Left lung (tissue), 4 donors: ENCODE measurements at regions not wholly inside any gene's neighbourhood (a gene's known extent, or its start where the extent isn't known, plus 50 kb on each side); places are given as distances from the start of the nearest gene placed in this dataset.

Experiments used
- ATAC-seq: fragments of 200-7000 bp; cut with Tn5 transposase; one replicate; pipeline ENCODE4 v1.9.1; 2020; ENCODE audit warnings: moderate library complexity
- DNase-seq, 4 donors: peaks; one replicate each; pipeline ENCODE4 v3.0.0-alpha.2; 2013 to 2020
- H3K27ac ChIP-seq, 2 donors: fragments of 200-600 bp; sonication (generic) in 1 of 2; one replicate each; pipeline versions ENCODE4 v1.5.0 to v1.8.0; 2020 to 2021
- H3K27me3 ChIP-seq, 2 donors: fragments of 200-600 bp; sonication (generic) in 1 of 2; one replicate each; pipeline versions ENCODE4 v1.5.0 to v1.8.0; 2020 to 2021
- H3K36me3 ChIP-seq, 2 donors: fragments of 200-600 bp; sonication (generic) in 1 of 2; one replicate each; pipeline versions ENCODE4 v1.5.0 to v1.8.0; 2020 to 2021
- H3K4me1 ChIP-seq, 2 donors: fragments of 200-600 bp; one replicate each; pipeline ENCODE4 v1.8.0; 2021
- H3K4me3 ChIP-seq, 2 donors: fragments of 200-600 bp; sonication (generic) in 1 of 2; one replicate each; pipeline versions ENCODE4 v1.5.0 to v1.8.0; 2020 to 2021; ENCODE audit warnings: mild to moderate bottlenecking in 1 of 2
- H3K9me3 ChIP-seq, 2 donors: fragments of 200-600 bp; sonication (generic) in 1 of 2; one replicate each; pipeline versions ENCODE4 v1.5.0 to v1.8.0; 2020 to 2021
- intact Hi-C, 2 donors: fragments of 100-400 bp; cut with DNase I; formaldehyde crosslinking; loops; one replicate each; pipeline versions ENCODE4 v1.11.2 to v1.14.2; 2022
- TF ChIP-seq, protein P1 (sequence below), 2 donors: fragments of 200-600 bp; sonication (generic) in 1 of 2; IDR thresholded peaks; one replicate each; pipeline versions ENCODE4 v1.5.0 to v1.8.0; 2021; ENCODE audit warnings: antibody characterized with exemption in 2 of 2
- donor health status: DM: no; HTN: yes; CAD: no.
- donor health status: DM: no; HTN: no; CAD: no.

DNA sequence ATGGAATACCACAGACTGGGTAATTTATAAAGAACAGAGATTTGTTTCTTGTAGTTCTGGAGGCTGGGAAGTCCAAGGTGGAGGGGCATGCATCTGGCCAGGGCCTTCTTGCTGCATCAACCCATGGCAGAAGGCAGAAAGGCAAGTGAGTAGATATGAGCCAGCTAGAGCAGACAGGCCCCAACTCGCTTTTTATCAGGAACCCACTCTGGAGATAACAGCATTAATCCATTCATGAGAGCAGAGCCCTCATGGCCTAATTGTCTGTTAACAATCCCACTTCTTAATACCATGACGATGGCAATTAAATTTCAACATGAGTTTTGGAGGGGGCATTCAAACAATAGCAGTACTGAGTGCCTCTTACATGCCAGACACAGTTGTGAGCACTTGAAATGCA lies 87.2 kb upstream of the SOX13 start:
- no peak for DNase-seq
- intact Hi-C loops = no loop called here
- no peaks in the 10 kb centered on the region for H3K36me3 ChIP-seq
- H3K4me1 ChIP-seq = no peaks in the 10 kb centered on the region
- H3K27ac ChIP-seq = no peak overlapping the region
- TF ChIP-seq, protein P1, sequence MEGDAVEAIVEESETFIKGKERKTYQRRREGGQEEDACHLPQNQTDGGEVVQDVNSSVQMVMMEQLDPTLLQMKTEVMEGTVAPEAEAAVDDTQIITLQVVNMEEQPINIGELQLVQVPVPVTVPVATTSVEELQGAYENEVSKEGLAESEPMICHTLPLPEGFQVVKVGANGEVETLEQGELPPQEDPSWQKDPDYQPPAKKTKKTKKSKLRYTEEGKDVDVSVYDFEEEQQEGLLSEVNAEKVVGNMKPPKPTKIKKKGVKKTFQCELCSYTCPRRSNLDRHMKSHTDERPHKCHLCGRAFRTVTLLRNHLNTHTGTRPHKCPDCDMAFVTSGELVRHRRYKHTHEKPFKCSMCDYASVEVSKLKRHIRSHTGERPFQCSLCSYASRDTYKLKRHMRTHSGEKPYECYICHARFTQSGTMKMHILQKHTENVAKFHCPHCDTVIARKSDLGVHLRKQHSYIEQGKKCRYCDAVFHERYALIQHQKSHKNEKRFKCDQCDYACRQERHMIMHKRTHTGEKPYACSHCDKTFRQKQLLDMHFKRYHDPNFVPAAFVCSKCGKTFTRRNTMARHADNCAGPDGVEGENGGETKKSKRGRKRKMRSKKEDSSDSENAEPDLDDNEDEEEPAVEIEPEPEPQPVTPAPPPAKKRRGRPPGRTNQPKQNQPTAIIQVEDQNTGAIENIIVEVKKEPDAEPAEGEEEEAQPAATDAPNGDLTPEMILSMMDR (IDR thresholded peaks at IDR 0.05) = no peak
- no peak overlapping the region for H3K4me3 ChIP-seq
- no peaks in the 10 kb centered on the region for H3K9me3 ChIP-seq
- ATAC-seq = no peak
- no peaks in the 10 kb centered on the region for H3K27me3 ChIP-seq

DNA sequence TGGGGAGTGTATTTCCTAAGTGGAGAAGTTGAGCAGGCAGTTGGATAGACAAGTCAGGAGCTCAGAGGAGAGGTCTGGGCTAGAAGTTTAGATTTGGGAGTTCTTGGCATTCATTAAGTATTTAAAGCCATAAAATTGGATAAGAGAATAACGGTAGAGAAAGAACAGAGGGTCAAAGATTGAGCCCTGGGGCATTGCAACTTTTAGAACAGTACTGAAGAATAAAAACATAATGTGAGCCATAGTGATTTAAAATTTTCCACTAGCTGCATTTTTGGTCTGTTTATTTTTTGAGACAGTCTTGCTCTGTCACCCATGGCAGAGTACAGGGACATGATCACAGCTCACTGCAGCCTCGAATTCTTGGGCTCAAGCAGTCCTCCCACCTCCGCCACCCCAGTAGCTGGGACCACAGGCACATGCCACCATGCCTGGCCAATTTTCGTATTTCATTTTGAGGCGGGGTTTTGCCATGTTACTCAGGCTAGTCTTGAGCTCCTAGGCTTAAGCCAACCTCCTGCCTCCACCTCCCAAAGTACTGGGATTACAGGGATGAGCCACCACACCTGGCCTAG lies 85.9 kb upstream of the SOX13 start:
- no peaks in the 10 kb centered on the region for H3K27me3 ChIP-seq
- no peak overlapping the region for H3K4me3 ChIP-seq
- TF ChIP-seq, protein P1 (IDR thresholded peaks at IDR 0.05) = no peak
- no peaks in the 10 kb centered on the region for H3K9me3 ChIP-seq
- DNase-seq = no peak
- no peaks in the 10 kb centered on the region for H3K4me1 ChIP-seq
- H3K27ac ChIP-seq = no peak overlapping the region
- H3K36me3 ChIP-seq = no peaks in the 10 kb centered on the region
- intact Hi-C loops = no loop called here
- no peak for ATAC-seq

DNA sequence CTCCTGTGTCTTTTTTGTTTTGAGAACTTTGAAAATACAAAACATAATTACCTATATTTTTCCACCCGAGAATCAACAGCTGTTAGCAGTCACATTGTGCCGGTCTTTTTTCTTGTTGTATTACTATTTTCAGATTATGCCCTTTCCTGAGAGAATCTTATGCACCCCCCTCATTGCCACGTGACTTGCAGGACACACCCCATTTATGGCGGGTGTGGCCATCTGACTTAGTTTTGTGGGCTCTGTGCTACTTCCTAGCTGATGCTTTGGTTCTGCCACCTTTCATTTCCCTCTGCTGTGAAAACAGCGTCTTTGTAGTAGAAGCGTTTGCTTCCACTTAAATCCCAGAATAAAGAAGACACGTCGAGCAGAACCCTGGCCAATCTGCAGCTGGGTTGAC lies 82.8 kb upstream of the SOX13 start:
- Histone ChIP-seq H3K36me3 (no peaks in the 10 kb centered on the region), H3K9me3 (no peaks in the 10 kb centered on the region), H3K4me1 (no peaks in the 10 kb centered on the region), H3K4me3 (no peak overlapping the region), H3K27me3 (no peaks in the 10 kb centered on the region), H3K27ac (no peak overlapping the region)
- intact Hi-C loops = no loop called here
- ATAC-seq (no peak), DNase-seq (no peak)
- TF ChIP-seq, protein P1 (IDR thresholded peaks at IDR 0.05) = no peak

DNA sequence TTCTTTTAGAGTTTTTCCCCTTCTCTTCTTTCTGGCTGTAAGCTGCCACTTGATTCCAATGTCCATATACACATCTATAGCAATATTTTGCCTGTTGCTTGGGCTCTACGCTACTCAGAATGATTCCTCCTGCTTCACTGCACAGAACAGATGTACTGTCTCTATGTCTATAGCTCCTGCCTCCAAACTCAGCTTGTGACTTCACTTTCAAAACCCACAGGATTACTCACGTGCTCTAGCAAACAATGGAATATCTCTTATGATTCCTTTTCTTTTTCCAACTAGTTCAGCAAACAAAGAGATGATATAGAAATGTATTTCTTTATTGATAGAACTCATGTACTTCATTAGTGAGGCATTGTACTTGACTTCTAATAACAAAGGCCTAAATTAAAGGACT lies 80.5 kb upstream of the SOX13 start:
- no peak for DNase-seq
- Histone ChIP-seq H3K9me3 (no peaks in the 10 kb centered on the region), H3K4me3 (no peak overlapping the region), H3K27me3 (no peaks in the 10 kb centered on the region), H3K27ac (no peak overlapping the region), H3K4me1 (no peaks in the 10 kb centered on the region), H3K36me3 (no peaks in the 10 kb centered on the region)
- ATAC-seq = no peak
- intact Hi-C loops = no loop called here
- TF ChIP-seq, protein P1 (IDR thresholded peaks at IDR 0.05) = no peak

DNA sequence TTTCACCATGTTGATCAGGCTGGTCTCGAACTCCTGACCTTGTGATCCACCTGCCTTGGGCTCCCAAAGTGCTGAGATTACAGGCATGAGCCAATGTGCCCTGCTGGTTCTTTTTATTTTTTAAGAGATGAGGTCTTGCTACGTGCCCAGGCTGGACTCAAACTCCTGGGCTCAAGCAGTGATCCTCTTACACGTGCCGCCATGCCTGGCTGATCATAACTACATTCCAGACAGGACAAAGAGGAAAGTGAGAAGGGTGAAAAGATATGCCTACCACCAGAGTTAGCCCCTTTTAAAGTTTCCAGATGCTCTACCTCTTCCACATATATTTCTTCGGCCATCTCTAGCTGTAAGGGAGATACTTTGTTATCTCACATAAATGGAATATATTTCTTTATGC lies 79.7 kb upstream of the SOX13 start:
- H3K36me3 ChIP-seq = no peaks in the 10 kb centered on the region
- intact Hi-C loops = no loop called here
- ATAC-seq = no peak
- H3K4me3 ChIP-seq = no peak overlapping the region
- H3K4me1 ChIP-seq = no peaks in the 10 kb centered on the region
- DNase-seq = no peak
- H3K27ac ChIP-seq = no peak overlapping the region
- TF ChIP-seq, protein P1 (IDR thresholded peaks at IDR 0.05) = no peak
- no peaks in the 10 kb centered on the region for H3K9me3 ChIP-seq
- no peaks in the 10 kb centered on the region for H3K27me3 ChIP-seq
